Gastroesophageal sphincter (tissue), 4 donors: ENCODE measurements at regions not wholly inside any gene's neighbourhood (a gene's known extent, or its start where the extent isn't known, plus 50 kb on each side); places are given as distances from the start of the nearest gene placed in this dataset.

Source experiments
- ATAC-seq: fragments of 150-250 bp; one replicate; pipeline ENCODE4 v1.9.1; 2016; ENCODE audit warnings: mild to moderate bottlenecking, moderate library complexity
- H3K27ac ChIP-seq, 4 donors: fragments of 200-600 bp; sonication (generic) in 3 of 4; 1 replicate in 3 of 4; 2 replicates in 1 of 4; pipeline ENCODE4 v1.5.1; 2016 to 2019
- H3K27me3 ChIP-seq: fragments of 200-600 bp; sonication (generic); one replicate; pipeline ENCODE4 v1.5.1; 2019
- H3K36me3 ChIP-seq, 2 donors: fragments of 200-600 bp; sonication (generic); one replicate each; pipeline ENCODE4 v1.5.1; 2019; ENCODE audit warnings: control low read depth in 1 of 2
- H3K4me1 ChIP-seq, 3 donors: fragments of 200-600 bp; sonication (generic); 1 replicate in 2 of 3; 2 replicates in 1 of 3; pipeline ENCODE4 v1.5.1; 2016 to 2019; ENCODE audit warnings: control low read depth in 2 of 3
- H3K4me3 ChIP-seq, 2 donors: fragments of 200-600 bp; sonication (generic); one replicate each; pipeline ENCODE4 v1.5.1; 2019; ENCODE audit warnings: mild to moderate bottlenecking in 1 of 2, moderate library complexity in 1 of 2
- H3K9me3 ChIP-seq, 3 donors: fragments of 200-600 bp; sonication (generic); one replicate each; pipeline ENCODE4 v1.5.1; 2017 to 2019; ENCODE audit warnings: control low read depth in 2 of 3
- EP300 ChIP-seq: sonication (generic); formaldehyde crosslinking; IDR thresholded peaks from one replicate; pipeline ENCODE4 v1.6.1; 2017; ENCODE audit warnings: antibody characterized with exemption, mild to moderate bottlenecking
- POLR2A ChIP-seq, 2 donors: fragments of 450-650 bp; IDR thresholded peaks; one replicate each; pipeline ENCODE4 v1.6.1; 2017; ENCODE audit warnings: antibody characterized with exemption in 2 of 2, mild to moderate bottlenecking in 2 of 2, moderate library complexity in 1 of 2
- POLR2AphosphoS5 ChIP-seq: sonication (generic); formaldehyde crosslinking; IDR thresholded peaks from one replicate; pipeline ENCODE4 v1.6.1; 2017; ENCODE audit warnings: antibody characterized with exemption
- WGBS, 2 donors: methylation state at CpG; one replicate each; pipeline ENCODE4 v1.1.5; 2018; ENCODE audit warnings: low coverage in 1 of 2; 5-methylcytosine and 5-hydroxymethylcytosine counted together
- TF ChIP-seq, protein P1 (sequence below), 4 experiments: fragments of 200-600 bp in 2 of 4; fragments of 450-650 bp in 2 of 4; sonication (generic) in 1 of 4; IDR thresholded peaks; one replicate each; pipeline ENCODE4 v1.5.1; 2017 to 2019; ENCODE audit warnings: antibody characterized with exemption in 4 of 4, mild to moderate bottlenecking in 2 of 4, moderate library complexity in 2 of 4

DNA sequence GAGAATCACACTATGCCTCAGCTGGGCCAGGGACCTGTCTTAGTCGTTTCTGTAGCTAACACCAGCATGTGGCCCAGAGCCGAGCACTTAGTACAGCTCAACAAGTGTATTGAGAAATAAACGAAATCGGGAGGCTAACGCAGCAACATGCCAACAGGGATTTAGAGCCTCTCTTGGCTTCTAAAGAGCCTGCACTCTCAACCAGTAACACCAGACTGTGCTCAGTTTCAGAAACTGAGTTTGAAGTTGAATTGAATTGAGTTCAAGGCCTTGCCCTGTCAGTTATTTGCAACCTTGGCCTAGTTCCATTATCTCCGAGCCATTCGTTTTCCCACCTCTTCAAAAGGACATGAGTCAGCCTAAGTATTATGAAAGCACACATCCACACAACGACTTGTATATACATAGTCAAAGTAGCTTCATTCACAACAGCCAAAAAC, 71.3 kb upstream of the LDB2 start:
- H3K27ac ChIP-seq: peak overlapping the region in 3 of 4 donors; percentile 56 to 81 (median 80)
- no peak overlapping the region for H3K4me3 ChIP-seq
- no peaks in the 10 kb centered on the region for H3K36me3 ChIP-seq
- 18 to 21% methylated on average over 5 to 7 of the region's 8 CpGs for WGBS, 2 donors
- H3K27me3 ChIP-seq: no peaks in the 10 kb centered on the region
- H3K9me3 ChIP-seq: no peaks in the 10 kb centered on the region
- no peak for TF ChIP-seq EP300
- TF ChIP-seq, protein P1, sequence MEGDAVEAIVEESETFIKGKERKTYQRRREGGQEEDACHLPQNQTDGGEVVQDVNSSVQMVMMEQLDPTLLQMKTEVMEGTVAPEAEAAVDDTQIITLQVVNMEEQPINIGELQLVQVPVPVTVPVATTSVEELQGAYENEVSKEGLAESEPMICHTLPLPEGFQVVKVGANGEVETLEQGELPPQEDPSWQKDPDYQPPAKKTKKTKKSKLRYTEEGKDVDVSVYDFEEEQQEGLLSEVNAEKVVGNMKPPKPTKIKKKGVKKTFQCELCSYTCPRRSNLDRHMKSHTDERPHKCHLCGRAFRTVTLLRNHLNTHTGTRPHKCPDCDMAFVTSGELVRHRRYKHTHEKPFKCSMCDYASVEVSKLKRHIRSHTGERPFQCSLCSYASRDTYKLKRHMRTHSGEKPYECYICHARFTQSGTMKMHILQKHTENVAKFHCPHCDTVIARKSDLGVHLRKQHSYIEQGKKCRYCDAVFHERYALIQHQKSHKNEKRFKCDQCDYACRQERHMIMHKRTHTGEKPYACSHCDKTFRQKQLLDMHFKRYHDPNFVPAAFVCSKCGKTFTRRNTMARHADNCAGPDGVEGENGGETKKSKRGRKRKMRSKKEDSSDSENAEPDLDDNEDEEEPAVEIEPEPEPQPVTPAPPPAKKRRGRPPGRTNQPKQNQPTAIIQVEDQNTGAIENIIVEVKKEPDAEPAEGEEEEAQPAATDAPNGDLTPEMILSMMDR (IDR thresholded peaks at IDR 0.05): peak in 1 of 4 experiments; percentile 6
- peak; percentile 87 for TF ChIP-seq POLR2AphosphoS5
- TF ChIP-seq POLR2A (IDR thresholded peaks at IDR 0.05): no peak
- peaks cover 0 to 34% (median 13%) of the 10 kb centered on the region in 3 donors for H3K4me1 ChIP-seq
- peak; percentile 93 for ATAC-seq

DNA sequence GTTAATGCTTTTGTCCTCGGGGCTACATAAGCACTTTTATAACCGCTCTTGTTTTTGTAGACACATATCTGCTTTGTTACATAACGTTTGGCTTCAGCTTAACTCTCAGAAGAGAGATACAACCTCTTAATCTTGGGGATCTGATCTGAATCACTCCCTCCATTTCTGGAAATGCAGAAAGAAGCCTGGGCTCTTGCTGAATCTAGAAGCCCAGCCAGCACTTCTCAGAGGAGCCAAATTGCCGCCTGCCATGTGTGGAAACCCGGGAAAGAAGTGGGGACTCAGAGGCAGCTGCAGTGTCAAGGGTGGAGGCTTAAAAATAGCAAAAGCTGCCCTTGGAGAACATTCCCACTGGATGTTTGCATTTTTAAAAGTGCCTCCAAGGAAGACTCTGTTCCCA, 69.3 kb upstream of the LDB2 start:
- H3K4me1 ChIP-seq: peaks cover 0 to 34% (median 13%) of the 10 kb centered on the region in 3 donors
- no peaks in the 10 kb centered on the region for H3K27me3 ChIP-seq
- peak; percentile 61 for ATAC-seq
- peak overlapping the region in 3 of 4 donors; percentile 33 to 80 (median 56) for H3K27ac ChIP-seq
- TF ChIP-seq, protein P1 (IDR thresholded peaks at IDR 0.05): no peak
- TF ChIP-seq POLR2AphosphoS5: peak; percentile 61
- WGBS, 2 donors: 0 to 17% methylated on average over 1 to 5 of the region's 5 CpGs
- H3K4me3 ChIP-seq: no peak overlapping the region
- H3K9me3 ChIP-seq: peaks cover 0 to 1% (median 0%) of the 10 kb centered on the region in 3 donors
- no peaks in the 10 kb centered on the region for H3K36me3 ChIP-seq

DNA sequence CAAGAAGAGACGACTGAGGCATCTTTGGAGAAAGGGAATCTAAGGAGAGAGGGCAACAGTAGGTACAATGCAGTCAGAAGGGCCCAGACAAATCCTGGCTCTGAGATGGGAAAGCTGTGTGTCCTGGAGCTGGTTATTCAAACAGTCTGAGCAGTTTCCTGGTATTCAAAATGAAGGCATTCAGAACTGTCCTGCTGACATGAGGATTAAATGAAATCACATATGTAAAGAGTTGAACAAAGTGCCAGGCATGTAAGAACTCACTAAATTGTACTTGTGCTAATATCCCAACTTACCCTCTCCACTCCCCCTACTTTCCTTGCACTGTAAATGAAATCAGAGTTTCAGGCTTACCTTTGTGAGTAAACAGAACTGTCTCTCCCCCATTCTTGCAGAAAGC, 60.9 kb upstream of the LDB2 start:
- no peak for ATAC-seq
- WGBS, 2 donors: 75% methylated on average over 1 of the region's 1 CpG; no CpG with 5 or more reads in 1 of the 2 donors
- TF ChIP-seq, protein P1 (IDR thresholded peaks at IDR 0.05): no peak
- TF ChIP-seq POLR2A (IDR thresholded peaks at IDR 0.05): no peak
- TF ChIP-seq POLR2AphosphoS5: no peak
- no peak for TF ChIP-seq EP300

DNA sequence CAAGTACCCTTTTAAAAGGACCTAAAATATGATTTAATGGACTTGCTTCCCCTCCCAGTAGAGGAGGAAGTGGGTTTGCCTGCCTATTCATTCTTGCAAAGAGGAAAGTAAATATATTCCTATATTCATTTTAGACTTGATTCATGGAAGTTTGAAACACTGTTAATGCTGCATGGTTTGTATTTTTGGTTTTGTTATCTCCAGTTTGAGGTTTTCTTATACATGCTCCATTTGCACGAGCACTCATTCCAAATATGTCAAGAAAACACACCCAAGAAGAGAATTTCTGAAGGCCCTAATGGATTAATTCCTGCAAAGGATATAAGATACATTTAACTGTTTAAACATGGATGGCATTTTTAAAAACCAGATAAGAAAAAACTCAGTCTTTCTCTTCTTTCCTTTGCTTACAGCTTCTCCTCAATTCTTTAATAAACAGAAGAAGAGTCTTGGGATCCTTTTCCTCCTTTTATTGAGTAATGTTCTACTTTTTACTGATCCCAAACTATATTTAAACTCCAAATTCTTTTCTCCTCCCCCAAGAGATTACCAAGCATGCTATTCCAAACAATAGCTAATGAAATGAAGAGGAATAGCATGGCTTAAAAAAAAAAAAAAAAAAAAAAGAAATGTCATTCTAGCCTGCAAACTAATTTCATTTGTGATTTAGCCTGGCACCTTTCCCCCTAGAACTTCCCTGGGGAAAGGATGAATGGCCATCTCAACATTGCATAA, 54.6 kb upstream of the LDB2 start:
- Histone ChIP-seq H3K4me3 (peak overlapping the region in 1 of 2 donors; percentile 7), H3K4me1 (peaks cover 0 to 10% (median 0%) of the 10 kb centered on the region in 3 donors), H3K9me3 (peaks cover 0 to 23% (median 0%) of the 10 kb centered on the region in 3 donors), H3K36me3 (no peaks in the 10 kb centered on the region), H3K27me3 (no peaks in the 10 kb centered on the region), H3K27ac (no peak overlapping the region)
- no peak for ATAC-seq
- no peak for TF ChIP-seq POLR2A (IDR thresholded peaks at IDR 0.05)
- no peak for TF ChIP-seq POLR2AphosphoS5
- no peak for TF ChIP-seq EP300
- TF ChIP-seq, protein P1 (IDR thresholded peaks at IDR 0.05): no peak
- WGBS, 2 donors: 38 to 67% methylated on average over 1 of the region's 1 CpG

More for the DNA sequence above, 60.9 kb upstream of the LDB2 start:
- no peak overlapping the region for H3K27ac ChIP-seq
- no peaks in the 10 kb centered on the region for H3K4me1 ChIP-seq
- H3K36me3 ChIP-seq: no peaks in the 10 kb centered on the region
- H3K27me3 ChIP-seq: no peaks in the 10 kb centered on the region
- no peak overlapping the region for H3K4me3 ChIP-seq
- H3K9me3 ChIP-seq: peaks cover 0 to 20% (median 0%) of the 10 kb centered on the region in 3 donors

DNA sequence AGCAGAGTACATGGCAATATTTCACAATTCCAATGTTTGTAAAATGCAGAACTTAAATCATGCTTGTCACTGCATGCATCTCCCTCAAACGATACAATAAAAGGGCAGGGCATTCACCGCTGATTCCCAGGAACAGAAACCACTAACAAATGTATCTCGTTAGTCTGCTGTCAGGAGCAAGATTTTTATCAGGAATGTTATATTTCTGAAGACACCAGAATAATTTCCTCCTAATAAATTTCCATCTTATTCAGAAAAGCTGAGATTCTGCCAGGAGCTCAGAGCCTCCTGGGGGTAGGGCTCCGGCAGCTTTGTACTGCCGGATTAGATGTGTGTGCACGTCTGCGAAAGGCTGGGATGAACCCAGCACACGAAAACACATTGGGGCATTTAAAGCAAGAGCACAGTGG, 54.0 kb upstream of the LDB2 start:
- no peak for ATAC-seq
- no peak overlapping the region for H3K27ac ChIP-seq
- TF ChIP-seq EP300 (no peak), POLR2A (IDR thresholded peaks at IDR 0.05) (no peak), POLR2AphosphoS5 (no peak)
- TF ChIP-seq, protein P1 (IDR thresholded peaks at IDR 0.05): no peak
- 14 to 50% methylated on average over 4 to 6 of the region's 8 CpGs for WGBS, 2 donors
- peaks cover 0 to 23% (median 0%) of the 10 kb centered on the region in 3 donors for H3K9me3 ChIP-seq
- H3K27me3 ChIP-seq: no peaks in the 10 kb centered on the region
- H3K4me3 ChIP-seq: peak overlapping the region in 1 of 2 donors; percentile 7
- peaks cover 0 to 10% (median 0%) of the 10 kb centered on the region in 3 donors for H3K4me1 ChIP-seq
- no peaks in the 10 kb centered on the region for H3K36me3 ChIP-seq
